ENCODE measurements at regions not wholly inside any gene's neighbourhood (a gene's known extent, or its start where the extent isn't known, plus 50 kb on each side); places are given as distances from the start of the nearest gene placed in this dataset.

DNA sequence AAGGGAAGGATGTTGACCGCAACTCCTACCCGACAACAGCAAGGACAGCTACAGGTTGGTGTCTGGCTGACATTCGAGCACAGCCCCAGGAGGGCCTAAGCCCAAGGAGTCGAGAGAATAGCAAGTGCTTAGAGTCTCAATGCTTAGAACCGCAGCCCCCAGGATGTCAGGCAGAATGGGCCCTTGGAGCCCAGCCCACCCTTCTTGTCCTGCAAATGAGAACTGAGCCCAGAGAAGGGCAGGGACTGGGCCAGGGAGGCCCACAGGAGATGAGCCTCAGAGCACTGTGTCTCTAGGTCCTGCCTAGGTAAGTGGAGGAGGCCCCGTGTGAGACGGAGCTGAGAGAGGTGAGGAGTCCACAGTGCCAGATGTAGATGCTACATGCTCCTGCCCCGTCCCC, 173.3 kb upstream of the ZMIZ1 start:
- TF ChIP-seq, protein P1, sequence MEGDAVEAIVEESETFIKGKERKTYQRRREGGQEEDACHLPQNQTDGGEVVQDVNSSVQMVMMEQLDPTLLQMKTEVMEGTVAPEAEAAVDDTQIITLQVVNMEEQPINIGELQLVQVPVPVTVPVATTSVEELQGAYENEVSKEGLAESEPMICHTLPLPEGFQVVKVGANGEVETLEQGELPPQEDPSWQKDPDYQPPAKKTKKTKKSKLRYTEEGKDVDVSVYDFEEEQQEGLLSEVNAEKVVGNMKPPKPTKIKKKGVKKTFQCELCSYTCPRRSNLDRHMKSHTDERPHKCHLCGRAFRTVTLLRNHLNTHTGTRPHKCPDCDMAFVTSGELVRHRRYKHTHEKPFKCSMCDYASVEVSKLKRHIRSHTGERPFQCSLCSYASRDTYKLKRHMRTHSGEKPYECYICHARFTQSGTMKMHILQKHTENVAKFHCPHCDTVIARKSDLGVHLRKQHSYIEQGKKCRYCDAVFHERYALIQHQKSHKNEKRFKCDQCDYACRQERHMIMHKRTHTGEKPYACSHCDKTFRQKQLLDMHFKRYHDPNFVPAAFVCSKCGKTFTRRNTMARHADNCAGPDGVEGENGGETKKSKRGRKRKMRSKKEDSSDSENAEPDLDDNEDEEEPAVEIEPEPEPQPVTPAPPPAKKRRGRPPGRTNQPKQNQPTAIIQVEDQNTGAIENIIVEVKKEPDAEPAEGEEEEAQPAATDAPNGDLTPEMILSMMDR (IDR thresholded peaks at IDR 0.05) = no peak
- no peak for TF ChIP-seq POLR2A (IDR thresholded peaks at IDR 0.05)
